HG03460 (cell line): ENCODE measurements at regions not wholly inside any gene's neighbourhood (a gene's known extent, or its start where the extent isn't known, plus 50 kb on each side); places are given as distances from the start of the nearest gene placed in this dataset.
"Not testable (repeated sequence)": the region's sequence is repeated elsewhere in the genome, so short reads cannot be mapped to it uniquely, and the experiment has no call there.

ENCODE experiments used
- ATAC-seq: cut with Tn5 transposase; IDR thresholded peaks from one replicate; pipeline ENCODE4 v1.9.1; 2021; ENCODE audit not compliant: unreplicated experiment

DNA sequence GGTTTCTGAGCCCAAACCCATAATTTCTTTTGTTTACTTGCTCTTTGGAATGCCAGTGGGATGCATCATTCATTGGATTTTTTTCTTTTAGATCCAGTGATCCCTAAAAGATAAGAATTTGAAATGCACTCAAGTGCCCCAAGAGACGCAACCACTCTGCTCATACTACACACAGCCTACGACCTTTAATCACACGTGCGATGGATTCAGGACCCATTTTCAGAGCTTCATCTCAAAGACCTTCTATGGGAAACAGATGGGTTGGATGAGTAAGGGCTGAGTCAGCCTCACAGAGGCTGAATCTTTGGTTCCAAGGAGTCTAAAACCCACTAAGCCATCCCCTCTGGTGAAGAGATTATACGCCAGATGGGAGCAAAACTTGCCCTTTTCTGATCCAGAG, 265.5 kb upstream of the EXOC2 start:
- ATAC-seq, result no peak

DNA sequence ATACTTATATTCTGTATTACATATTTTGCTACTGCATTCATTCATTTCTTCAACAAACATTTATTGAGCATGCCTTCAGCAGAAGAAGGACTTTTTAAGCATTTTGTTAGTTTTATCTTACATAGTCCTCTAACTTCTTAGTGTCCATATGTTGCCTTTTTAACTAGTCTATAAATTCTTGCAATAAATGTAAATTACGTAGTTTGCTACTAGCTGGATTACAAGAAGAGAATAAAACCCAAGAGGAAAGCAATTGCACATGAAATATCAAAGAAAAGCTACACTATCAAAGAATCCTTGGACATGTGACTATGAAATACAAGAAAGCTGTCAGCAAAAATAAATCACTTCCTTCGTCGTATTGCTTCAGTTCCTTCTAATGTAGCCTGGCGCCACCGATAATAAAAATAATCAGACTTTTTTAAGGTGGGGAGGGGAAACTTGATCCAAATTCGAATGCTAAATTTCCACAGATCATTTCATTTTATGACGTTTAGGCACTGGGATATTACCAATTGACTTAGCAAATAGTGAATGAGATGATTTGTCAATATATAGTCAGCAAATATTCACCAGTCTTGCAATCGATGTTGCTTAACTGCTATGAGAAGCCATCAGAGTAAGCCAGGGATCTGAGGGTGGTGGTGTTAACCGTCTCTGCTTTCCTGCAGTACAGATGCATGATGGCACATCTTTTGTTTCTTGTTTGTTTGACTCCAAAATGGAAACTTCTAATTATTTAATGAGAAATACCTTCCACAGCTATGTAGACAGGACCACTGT, 258.7 kb upstream of the EXOC2 start:
- ATAC-seq, result no peak

DNA sequence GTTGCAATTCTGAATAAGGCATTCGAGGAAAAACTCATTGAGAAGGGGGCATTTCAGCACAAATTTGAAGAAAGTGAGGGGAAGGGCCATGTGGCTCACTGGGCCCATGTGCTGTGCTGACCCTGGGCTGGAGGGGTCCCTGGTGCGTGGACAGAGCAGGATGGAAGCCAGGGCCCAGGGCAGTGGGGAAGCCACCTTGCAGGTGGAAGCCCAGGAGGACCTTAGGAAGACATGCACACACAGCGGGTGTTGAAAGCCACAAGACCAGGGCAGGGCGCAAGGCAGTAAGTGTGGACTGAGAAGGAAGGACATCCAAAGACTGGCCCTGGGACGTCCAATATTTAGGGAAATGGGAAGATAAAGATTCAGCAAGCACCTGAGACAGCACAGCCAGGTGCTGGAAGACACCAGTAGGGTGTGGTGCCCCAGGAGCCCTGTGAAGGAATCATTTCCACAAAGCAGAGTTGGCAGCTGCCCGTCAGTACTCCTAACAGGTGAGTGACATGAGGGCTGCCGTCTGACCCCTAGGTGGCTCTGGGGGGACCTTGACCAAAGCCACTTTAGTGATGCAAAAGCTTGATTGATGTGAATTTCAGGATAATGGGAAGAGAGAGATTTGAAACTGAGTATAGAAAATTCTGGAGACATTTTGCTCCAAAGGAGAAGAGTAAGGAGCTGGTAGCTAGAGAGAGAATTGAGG, 254.4 kb upstream of the EXOC2 start:
- no peak for ATAC-seq

GRCh38 chr6:946546-946945, 253.6 kb upstream of the EXOC2 start:
- ATAC-seq, result no peak

- ATAC-seq, result no peak
Measured at GRCh38 chr6:939526-940252, 246.8 kb upstream of the EXOC2 start.

DNA sequence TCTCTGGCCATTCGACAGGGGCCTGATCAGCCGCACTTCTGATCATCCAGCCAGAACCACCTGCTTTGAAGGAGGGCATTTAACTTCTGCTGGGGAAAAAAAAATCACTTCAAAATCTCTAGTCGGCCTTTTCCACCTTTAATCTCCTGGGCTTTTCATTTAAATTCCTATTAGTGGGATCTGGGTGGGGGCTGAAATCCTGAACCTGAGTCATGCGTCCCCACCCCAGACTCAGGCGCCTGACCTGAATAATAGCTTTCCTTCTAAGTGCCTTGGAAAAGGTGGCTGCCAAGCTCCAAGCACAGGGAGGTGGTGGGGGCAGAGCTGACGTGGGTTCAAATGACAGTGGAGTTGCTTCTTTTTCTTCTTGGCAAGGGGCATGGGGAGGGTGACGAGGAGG, 246.0 kb upstream of the EXOC2 start:
- no peak for ATAC-seq

- no peak for ATAC-seq
Measured at GRCh38 chr6:938271-938905, 245.4 kb upstream of the EXOC2 start.

DNA sequence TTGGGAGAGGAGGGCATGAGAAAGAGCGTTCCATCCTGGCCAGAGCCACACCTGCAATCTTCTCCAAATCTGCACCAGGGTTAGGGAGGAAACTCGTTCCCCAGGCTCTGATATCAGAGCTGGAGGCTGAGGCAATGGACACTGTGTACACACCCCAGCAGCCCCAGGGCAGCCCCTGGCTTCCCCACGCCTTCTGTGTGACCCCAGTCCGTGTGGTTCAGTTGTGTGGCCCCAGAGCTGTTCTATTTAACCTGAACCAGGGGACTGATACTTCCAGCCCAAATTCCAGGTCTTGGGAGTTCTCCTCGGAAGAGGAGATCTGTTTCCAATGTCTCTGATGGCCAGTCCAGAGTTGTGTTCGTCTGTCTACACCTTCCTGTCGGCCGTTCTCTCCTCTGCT, 242.6 kb upstream of the EXOC2 start:
- ATAC-seq, result no peak

DNA sequence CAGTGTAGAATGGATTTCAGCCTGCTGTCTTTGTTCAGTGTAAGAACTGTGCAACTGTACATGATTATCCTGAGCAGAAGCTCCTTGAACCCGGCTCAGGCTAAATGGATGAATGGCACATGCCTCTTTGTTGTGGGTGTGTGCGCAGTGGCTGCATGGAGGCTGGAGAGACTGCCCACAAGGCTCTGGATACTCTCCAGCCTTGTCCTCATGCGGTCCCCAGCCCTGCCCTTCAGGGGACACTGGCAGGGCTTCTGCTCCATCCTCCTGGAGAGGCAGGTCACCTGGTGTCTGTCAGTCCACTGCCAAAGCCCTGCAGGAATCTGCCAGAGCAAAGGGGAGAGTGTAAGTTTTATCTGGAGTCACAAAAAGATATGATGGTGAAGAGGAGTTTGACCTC, 241.7 kb upstream of the EXOC2 start:
- no peak for ATAC-seq

DNA sequence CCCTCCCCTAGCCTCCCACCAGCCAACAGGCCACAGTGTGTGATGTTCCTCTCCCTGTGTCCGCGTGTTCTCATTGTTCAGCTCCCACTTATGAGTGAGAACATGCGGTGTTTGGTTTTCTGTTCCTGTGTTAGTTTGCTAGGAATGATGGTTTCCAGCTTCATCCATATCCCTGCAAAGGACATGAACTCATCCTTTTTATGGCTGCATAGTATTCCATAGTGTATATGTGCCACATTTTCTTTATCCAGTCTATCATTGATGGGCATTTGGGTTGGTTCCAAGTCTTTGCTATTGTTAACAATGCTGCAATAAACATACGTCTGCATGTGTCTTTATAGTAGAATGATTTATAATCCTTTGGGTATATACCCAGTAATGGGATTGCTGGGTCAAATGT, 239.0 kb upstream of the EXOC2 start:
- ATAC-seq, result not testable (repeated sequence)

DNA sequence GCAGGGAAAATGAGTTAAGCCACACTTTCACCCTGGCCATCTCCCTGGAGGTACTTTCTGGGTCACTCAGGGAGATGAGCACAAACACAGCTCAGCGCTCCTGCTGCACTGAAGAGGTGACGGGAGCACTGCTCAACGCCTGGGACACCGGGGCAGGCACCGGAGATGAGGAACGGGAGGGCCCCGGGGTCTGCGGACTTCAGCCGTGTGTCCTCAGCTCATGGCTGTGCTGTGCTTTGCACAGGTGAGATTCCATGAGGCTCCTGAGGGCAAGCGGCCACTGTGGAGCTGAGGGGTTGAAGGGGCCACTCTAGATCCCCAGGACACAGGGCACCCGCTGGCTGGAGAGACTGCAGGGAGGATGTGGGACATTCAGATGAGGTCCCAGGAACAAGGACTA, 234.2 kb upstream of the EXOC2 start:
- no peak for ATAC-seq

DNA sequence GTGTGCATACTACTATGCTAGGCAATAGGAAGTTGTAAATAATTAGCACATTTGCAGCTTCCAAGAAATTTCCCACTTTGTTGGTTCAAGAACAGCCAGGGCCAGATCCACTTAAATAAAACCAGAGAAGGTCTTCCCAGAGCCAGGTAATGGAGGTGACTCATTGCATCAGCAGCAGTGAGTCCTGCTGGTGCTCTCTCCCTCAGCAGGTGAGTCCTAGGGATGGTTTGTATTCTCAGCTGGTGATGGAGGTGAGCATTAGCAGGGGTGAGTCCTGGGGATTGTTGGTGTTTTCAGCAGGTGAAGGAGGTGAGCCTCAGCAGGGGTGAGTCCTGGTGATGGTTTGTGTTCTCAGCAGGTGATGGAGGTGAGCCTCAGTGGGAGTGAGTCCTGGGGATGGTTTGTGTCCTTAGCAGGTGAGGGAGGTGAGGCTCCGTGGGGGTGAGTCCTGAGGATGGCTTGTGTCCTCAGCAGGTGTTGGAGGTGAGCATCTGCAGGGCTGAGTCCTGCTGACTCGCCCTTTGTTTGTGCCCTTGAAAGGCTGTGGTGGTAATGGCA, 232.8 kb upstream of the EXOC2 start:
- no peak for ATAC-seq

GRCh38 chr6:924661-925060, 231.7 kb upstream of the EXOC2 start:
- ATAC-seq, result no peak

DNA sequence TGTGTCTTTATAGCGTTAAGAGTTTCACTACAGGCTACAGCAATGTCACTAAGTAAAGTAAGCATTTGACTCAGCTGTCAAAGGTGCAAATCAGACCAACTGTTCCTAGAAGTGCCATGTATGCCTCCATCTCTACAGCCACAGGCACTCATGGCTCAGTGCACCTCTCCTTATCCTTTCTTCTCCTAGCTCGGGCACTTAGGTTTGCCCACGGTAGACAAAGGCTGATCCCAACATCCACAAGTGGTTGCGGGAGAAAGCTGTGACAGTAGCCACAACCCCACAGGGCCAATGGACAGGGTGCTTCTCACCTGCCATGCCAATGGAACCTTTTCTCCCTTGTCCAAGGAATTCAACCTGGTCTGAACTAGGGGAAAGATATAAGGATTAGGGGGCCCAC, 228.5 kb upstream of the EXOC2 start:
- no peak for ATAC-seq

- no peak for ATAC-seq
Measured at GRCh38 chr6:920512-920911, 227.6 kb upstream of the EXOC2 start.

GRCh38 chr6:919500-919899, 226.6 kb upstream of the EXOC2 start:
- no peak for ATAC-seq

GRCh38 chr6:917939-918338, 225.0 kb upstream of the EXOC2 start:
- ATAC-seq, result no peak

- no peak for ATAC-seq
Measured at GRCh38 chr6:917296-917695, 224.4 kb upstream of the EXOC2 start.

DNA sequence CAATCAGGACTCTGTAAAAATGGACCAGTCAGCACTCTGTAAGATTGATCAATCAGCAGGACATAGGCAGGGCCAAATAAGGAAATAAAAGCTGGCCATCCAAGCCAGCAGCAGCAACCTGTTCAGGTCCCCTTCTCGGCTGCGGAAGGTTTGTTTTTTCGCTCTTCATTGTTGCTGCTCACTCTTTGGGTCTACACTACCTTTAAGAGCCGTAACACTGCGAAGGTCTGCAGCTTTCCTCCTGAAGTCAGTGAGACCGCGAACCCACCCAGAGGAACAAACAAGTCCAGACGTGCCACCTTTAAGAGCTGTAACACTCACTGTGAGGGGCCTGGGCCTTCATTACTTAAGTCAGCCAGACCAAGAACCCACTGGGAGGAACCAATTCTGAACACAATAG, 223.2 kb upstream of the EXOC2 start:
- no peak for ATAC-seq

- ATAC-seq, result no peak
Measured at GRCh38 chr6:912871-913835, 220.2 kb upstream of the EXOC2 start.
